H1 (cell line): ENCODE measurements at regions not wholly inside any gene's neighbourhood (a gene's known extent, or its start where the extent isn't known, plus 50 kb on each side); places are given as distances from the start of the nearest gene placed in this dataset.

Experiments used
- CHD1 ChIP-seq: IDR thresholded peaks from 2 replicates; pipeline ENCODE4 v1.6.1; 2012; ENCODE audit warnings: low read depth, low read length, improper control_type of control experiment
- CTBP2 ChIP-seq: IDR thresholded peaks from 2 replicates; pipeline ENCODE4 v1.7.0; 2011; ENCODE audit warnings: borderline replicate concordance, mild to moderate bottlenecking, moderate library complexity, mixed read lengths, low read length; ENCODE audit not compliant: insufficient read depth, insufficient read length
- GTF2F1 ChIP-seq: IDR thresholded peaks from 2 replicates; pipeline ENCODE4 v1.6.1; 2012; ENCODE audit warnings: low read depth, low read length, improper control_type of control experiment, borderline replicate concordance
- HDAC2 ChIP-seq, 2 experiments: fragments of 300-600 bp in 1 of 2; sonication (generic) in 1 of 2; IDR thresholded peaks; 2 replicates each; pipeline ENCODE4 v1.6.1; 2011 to 2012; ENCODE audit warnings: low read depth in 2 of 2, low read length in 2 of 2, mild to moderate bottlenecking in 2 of 2, moderate library complexity in 2 of 2, borderline replicate concordance in 1 of 2, inconsistent platforms in 1 of 2
- MAX ChIP-seq: IDR thresholded peaks from 2 replicates; pipeline ENCODE4 v1.6.1; 2012; ENCODE audit warnings: inconsistent platforms
- POLR2A ChIP-seq, 2 experiments: IDR thresholded peaks; 1 replicate in 1 of 2; 2 replicates in 1 of 2; pipeline ENCODE4 v1.6.1; 2011; ENCODE audit warnings: low read depth in 2 of 2, low read length in 2 of 2, mild to moderate bottlenecking in 2 of 2; ENCODE audit errors: control extremely low read depth in 1 of 2
- SIX5 ChIP-seq: IDR thresholded peaks from 2 replicates; pipeline ENCODE4 v1.6.1; 2011; ENCODE audit warnings: mild to moderate bottlenecking, low read depth, low read length
- TAF7 ChIP-seq: optimal IDR thresholded peaks from 2 replicates; pipeline ENCODE3; 2011; ENCODE audit warnings: low read depth, mild to moderate bottlenecking, inconsistent platforms, low read length, moderate library complexity, borderline replicate concordance
- USF2 ChIP-seq: IDR thresholded peaks from 2 replicates; pipeline ENCODE4 v1.6.1; 2011; ENCODE audit warnings: low read length, improper control_type of control experiment
- TF ChIP-seq, protein P1 (sequence below): fragments of 300-600 bp; sonication (generic); IDR thresholded peaks from 2 replicates; pipeline ENCODE4 v1.7.1; 2012; ENCODE audit warnings: low read length, moderate library complexity, mild to moderate bottlenecking, inconsistent platforms; ENCODE audit not compliant: insufficient replicate concordance

DNA sequence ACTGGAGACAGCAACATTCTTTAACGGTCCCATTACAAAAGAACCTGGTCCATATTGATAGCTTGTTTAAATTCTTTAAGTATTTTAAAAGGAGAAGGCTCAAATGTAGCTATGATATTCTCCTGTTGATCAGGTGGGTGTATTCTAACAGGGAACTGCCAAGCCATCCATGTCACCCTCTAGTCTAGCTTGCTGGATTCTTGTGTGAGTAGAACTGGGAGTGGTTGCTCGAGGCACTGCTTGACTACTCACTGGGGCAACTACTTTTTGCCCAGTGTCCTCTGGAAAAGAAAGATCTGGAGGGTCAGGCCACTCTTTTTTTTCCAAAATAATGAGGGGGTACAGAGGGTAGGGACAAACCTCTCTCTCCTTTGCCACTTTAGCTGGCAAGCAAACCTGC lies 155.1 kb downstream of the ZNF518B start (continued):
- TF ChIP-seq, protein P1, sequence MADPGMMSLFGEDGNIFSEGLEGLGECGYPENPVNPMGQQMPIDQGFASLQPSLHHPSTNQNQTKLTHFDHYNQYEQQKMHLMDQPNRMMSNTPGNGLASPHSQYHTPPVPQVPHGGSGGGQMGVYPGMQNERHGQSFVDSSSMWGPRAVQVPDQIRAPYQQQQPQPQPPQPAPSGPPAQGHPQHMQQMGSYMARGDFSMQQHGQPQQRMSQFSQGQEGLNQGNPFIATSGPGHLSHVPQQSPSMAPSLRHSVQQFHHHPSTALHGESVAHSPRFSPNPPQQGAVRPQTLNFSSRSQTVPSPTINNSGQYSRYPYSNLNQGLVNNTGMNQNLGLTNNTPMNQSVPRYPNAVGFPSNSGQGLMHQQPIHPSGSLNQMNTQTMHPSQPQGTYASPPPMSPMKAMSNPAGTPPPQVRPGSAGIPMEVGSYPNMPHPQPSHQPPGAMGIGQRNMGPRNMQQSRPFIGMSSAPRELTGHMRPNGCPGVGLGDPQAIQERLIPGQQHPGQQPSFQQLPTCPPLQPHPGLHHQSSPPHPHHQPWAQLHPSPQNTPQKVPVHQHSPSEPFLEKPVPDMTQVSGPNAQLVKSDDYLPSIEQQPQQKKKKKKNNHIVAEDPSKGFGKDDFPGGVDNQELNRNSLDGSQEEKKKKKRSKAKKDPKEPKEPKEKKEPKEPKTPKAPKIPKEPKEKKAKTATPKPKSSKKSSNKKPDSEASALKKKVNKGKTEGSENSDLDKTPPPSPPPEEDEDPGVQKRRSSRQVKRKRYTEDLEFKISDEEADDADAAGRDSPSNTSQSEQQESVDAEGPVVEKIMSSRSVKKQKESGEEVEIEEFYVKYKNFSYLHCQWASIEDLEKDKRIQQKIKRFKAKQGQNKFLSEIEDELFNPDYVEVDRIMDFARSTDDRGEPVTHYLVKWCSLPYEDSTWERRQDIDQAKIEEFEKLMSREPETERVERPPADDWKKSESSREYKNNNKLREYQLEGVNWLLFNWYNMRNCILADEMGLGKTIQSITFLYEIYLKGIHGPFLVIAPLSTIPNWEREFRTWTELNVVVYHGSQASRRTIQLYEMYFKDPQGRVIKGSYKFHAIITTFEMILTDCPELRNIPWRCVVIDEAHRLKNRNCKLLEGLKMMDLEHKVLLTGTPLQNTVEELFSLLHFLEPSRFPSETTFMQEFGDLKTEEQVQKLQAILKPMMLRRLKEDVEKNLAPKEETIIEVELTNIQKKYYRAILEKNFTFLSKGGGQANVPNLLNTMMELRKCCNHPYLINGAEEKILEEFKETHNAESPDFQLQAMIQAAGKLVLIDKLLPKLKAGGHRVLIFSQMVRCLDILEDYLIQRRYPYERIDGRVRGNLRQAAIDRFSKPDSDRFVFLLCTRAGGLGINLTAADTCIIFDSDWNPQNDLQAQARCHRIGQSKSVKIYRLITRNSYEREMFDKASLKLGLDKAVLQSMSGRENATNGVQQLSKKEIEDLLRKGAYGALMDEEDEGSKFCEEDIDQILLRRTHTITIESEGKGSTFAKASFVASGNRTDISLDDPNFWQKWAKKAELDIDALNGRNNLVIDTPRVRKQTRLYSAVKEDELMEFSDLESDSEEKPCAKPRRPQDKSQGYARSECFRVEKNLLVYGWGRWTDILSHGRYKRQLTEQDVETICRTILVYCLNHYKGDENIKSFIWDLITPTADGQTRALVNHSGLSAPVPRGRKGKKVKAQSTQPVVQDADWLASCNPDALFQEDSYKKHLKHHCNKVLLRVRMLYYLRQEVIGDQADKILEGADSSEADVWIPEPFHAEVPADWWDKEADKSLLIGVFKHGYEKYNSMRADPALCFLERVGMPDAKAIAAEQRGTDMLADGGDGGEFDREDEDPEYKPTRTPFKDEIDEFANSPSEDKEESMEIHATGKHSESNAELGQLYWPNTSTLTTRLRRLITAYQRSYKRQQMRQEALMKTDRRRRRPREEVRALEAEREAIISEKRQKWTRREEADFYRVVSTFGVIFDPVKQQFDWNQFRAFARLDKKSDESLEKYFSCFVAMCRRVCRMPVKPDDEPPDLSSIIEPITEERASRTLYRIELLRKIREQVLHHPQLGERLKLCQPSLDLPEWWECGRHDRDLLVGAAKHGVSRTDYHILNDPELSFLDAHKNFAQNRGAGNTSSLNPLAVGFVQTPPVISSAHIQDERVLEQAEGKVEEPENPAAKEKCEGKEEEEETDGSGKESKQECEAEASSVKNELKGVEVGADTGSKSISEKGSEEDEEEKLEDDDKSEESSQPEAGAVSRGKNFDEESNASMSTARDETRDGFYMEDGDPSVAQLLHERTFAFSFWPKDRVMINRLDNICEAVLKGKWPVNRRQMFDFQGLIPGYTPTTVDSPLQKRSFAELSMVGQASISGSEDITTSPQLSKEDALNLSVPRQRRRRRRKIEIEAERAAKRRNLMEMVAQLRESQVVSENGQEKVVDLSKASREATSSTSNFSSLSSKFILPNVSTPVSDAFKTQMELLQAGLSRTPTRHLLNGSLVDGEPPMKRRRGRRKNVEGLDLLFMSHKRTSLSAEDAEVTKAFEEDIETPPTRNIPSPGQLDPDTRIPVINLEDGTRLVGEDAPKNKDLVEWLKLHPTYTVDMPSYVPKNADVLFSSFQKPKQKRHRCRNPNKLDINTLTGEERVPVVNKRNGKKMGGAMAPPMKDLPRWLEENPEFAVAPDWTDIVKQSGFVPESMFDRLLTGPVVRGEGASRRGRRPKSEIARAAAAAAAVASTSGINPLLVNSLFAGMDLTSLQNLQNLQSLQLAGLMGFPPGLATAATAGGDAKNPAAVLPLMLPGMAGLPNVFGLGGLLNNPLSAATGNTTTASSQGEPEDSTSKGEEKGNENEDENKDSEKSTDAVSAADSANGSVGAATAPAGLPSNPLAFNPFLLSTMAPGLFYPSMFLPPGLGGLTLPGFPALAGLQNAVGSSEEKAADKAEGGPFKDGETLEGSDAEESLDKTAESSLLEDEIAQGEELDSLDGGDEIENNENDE = no peak
- no peak for TF ChIP-seq CHD1
- no peak for TF ChIP-seq SIX5
- no peak for TF ChIP-seq TAF7
- TF ChIP-seq MAX = no peak
- no peak for TF ChIP-seq GTF2F1
- TF ChIP-seq HDAC2 (IDR thresholded peaks at IDR 0.05; ENCODE audit: borderline replicate concordance in 1 of 2, low read depth in 2 of 2, low read length in 2 of 2) = no peak
- TF ChIP-seq USF2 = no peak
- no peak for TF ChIP-seq POLR2A (IDR thresholded peaks at IDR 0.05; ENCODE audit: control extremely low read depth in 1 of 2, low read depth in 2 of 2, low read length in 2 of 2)
- no peak for TF ChIP-seq CTBP2
